LHCN-M2 (cell line): ENCODE measurements at regions not wholly inside any gene's neighbourhood (a gene's known extent, or its start where the extent isn't known, plus 50 kb on each side); places are given as distances from the start of the nearest gene placed in this dataset.
"Not testable (repeated sequence)": the region's sequence is repeated elsewhere in the genome, so short reads cannot be mapped to it uniquely, and the experiment has no call there.

ENCODE experiments used
- DNase-seq: peaks from one replicate; pipeline ENCODE4 v3.0.0-alpha.2; 2012; ENCODE audit warnings: low read depth

DNA sequence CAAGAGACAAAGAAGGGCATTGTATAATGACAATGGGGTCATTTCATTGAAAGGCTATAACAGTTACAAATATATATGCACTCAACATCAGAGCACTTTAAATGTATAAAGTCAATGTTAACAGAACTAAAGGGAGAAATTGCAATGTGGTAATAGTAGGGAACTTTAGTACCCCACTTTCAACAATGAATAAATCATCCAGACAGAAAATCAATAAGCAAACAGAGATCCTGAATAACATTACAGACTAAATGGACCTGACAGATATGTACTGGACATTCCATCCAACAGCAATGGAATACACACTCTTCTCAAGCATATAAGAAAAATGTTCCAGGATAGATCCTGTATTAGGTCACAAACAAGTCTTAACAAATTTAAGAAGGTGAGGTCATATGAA is 90.5 kb upstream of the ALKAL2 start:
- no peak for DNase-seq

DNA sequence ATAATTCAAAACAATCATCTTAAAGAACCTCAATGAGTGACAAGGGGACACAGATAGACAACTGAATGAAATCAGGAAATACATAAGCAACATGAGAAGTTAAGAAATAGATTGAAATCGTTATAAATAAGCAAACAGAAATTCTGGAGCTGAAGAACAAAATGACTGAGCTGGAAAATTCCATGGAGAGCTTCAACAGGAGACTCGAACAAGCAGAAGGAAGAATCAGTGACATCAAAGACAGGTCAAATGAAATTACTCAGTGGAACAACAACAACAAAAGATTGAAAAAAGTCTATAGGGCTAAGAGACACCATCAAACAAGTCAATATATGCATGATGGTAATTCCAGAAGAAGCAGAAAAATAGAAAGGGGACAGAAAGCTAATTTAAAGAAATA is 89.5 kb upstream of the ALKAL2 start:
- no peak for DNase-seq

DNA sequence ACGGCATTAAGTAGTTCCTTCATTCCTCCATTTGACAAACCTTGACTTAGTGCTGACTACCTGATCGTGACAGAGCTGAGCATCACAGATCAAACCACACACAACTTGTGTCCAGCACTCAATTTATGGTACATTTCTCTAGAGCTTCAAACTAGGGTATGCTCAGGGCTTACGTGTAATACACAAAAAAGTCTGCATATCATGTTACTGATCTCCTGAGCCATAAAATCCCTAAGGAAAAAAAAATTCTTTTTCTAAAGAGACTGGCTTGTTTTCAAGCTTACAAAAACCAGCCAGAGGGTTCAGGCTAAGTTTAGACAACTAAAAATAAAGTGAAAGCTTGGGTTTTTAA is 88.0 kb upstream of the ALKAL2 start:
- no peak for DNase-seq

DNA sequence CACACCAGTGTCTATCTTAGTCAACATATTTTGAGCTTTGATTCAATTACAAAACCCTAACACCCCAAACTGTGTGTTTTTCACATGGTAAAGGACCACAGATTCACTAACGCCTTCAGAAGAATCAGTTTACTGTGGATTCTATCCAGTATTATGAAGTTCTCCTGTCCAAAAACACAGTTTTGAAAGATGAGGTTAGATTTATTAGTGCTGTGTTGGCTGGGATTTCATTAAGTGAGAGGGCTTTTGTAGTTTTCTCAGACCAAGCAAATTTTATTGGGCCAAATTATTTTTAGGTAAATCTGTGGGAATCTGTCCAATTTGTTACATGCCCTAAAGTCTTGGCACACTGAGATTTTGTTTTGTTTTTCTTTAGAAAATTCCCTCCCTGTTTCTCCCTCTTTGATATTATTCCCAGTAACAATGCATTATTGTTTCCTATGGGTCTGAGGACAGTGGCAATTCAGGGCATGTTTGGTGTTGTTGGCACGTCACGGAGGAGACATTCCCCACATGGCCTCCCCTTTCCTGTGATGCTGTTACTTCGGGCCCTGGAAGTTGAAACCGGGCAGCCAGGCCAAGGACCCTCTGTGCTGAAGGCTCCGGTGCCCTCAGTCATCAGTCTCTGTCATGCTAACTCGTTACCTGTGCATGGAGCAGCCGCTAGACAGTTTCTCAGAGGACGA is 87.5 kb upstream of the ALKAL2 start:
- no peak for DNase-seq

DNA sequence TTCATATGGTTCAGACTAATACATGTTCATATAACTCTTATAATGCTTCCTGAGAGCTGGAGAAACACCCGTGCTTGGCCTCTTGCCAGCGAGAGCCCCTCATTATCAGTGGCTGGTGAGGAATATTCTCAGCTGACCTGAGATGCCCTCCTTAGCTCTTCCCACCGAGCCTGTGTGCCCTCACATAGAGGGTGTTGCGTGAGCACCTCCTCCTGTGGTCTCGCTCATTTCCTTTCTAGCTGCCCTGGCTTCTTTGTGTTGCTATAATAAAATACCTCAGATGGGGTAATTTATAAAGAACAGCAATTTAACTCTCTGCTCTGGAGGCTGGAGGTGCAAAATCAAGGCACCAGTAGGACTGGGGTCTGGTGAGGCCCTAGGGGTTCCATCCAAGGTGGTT is 80.5 kb upstream of the ALKAL2 start:
- DNase-seq: no peak

DNA sequence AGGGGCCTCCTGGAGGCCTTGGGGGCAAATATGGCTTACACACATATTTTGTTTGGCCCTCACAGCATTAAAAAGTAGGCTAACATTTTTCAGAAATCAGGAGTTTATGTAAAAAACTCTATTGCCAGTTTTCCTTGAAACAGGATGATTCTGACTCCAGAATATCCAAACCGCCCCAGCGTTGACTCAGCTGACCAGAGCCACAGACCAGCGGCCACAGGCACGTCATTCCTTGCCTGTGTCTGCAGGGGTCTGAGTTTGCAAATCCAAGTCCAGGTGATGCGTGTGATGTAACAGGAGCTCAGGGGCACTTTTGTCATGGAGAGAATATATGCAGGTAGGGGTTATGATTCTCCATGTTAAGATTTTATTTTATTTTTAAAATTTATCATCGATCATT is 79.4 kb upstream of the ALKAL2 start:
- no peak for DNase-seq

DNA sequence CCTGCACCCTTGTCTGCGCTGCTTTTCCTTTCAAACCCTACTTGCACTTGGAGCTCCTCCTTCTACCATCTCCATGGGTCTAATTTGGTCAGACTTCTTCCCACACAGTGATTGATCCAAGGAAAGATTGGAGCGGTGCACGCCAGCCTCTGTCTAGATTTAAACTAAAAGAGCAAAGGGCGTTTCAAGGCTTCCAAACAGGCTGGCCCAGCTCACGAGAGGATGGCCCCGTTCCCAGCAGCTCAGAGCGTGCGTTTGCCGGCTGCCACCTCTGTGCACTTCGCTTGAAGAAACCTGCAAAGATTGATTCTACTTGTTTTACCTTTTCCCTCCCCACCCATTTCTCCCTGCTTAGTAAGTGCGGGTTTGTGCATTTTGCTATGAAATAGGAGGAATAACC is 78.8 kb upstream of the ALKAL2 start:
- no peak for DNase-seq

DNA sequence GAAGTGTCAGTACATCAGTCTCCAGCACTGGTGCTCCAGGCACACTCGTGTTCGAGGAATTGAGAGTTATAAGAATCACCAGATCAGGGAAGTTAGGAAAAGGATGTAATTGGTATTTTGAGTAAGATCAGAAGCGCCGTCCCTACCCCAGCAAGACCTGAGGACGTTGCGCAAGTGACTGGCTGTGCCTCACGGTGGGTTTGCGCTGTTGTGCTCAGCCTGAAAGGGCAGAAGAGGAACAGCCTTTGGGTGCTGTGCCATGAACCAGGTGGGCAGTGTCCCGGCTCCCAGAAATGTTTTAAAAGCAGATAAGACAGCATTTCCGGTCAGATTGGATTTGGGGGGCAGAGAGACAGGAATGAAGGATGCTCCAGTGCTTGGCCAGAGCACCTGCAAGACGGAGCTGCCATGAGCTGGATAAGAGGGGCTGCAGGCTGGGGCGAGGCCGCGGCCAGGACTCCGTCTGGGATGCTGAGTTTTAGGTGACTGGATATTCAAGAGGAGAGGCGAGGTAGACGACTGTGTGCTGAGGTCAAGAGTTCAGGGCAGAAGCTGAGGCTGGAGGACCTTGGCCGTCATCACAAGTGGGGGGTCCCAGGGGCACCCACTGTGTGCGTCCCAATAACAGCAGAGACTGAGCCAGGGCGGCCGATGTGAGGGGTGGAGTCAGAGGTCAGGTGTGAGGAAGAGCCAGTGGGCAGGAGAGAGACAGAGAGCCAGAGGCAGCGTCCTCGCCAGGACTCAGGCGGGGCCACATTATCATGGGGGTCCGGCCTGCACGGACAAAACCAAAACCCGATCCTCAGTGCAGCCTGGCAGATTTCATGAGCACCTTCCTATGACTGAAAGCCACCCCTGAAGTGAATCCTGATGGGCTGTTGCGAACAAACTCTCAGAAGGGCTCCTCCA is 77.7 kb upstream of the ALKAL2 start:
- no peak for DNase-seq

DNA sequence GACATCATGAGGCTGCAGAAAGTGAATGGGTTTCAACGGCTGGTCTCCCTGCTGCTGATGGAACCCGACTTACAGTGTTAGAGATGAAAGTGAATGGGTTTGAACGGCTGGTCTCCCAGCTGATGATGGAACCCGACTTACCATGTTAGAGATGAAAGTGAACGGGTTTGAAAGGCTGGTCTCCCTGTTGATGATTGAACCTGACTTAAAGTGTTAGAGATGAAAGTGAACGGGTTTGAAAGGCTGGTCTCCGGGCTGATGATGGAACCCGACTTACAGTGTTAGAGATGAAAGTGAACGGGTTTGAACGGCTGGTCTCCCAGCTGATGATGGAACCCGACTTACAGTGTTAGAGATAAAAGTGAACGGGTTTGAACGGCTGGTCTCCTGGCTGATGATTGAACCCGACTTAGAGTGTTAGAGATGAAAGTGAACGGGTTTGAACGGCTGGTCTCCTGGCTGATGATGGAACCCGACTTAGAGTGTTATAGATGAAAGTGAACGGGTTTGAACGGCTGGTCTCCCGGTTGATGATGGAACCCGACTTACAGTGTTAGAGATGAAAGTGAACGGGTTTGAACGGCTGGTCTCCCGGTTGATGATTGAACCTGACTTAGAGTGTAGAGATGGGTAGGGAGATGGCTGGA is 76.1 kb upstream of the ALKAL2 start:
- DNase-seq: no peak

DNA sequence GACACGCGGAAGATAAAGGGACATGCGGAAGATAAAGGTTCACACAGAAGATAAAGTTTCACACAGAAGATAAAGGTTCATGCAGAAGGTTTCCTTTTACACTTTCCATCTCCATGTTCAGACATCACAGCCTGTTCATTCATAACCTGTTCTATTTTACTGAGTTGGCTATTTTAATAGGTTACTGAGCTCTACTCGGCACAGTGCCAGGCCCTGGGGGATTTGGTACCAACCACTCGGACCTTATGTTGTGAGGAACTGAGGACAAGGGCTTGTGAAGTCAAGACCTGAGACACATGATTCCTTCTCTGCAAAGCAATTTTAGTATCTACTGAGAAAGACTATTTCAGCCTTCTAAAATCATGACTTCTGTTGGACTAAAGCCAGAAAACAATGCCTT is 75.0 kb upstream of the ALKAL2 start:
- DNase-seq: no peak

DNA sequence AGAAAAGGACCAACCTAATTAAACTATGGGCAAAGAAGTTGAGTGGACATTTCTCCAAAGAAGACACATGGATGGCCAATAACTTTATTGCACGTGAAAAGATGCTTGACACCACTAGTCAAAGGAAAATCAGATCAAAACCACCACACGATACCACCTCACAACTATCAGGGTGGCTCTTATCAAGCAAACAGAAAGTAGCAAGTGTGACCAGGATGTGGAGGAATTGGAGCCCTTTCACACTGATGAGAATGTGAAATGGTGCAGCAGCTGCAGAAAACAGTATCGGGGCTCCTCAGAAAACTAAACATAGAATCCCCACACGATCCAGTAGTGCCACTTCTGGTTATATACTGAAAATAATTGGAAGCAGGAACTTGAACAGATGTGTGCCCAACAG is 72.2 kb upstream of the ALKAL2 start:
- DNase-seq: no peak

DNA sequence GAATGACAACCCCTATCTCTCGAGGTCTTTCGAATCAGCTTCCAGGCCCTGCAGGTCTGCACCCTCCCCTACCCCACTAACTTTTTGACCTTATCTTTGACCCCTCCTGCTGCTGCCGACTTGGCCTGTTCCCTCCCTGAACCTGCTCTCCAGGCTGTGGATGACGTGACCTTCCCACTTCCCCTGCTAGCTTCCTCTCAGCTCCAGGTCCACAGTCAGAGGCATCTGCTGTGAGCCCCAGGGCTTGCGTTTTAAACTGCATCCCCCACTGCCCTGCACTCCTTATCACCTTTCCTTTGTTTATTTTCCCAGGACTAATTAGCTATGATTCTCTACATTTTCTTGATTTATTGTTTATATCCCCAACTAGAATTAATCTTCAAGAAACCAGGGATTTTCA is 71.2 kb upstream of the ALKAL2 start:
- DNase-seq: no peak

DNA sequence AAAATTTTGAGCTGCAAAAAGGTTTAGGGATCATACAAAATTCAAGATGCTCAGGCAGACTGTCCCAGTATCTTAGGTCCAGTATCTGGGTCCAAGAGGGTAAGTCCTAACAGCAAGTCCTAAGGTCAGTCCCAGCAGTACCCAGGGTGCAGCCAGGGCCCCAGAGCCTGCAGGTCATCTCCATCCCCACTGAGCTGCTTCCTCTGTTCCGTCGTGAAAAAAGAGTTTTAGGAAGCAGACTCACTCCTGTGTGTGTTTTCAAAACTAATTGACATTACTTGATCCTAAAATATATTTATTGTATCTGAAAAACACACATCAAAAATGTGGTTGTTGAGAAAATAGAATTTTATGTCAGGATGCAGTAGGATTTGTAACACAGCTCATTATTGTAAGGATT is 69.9 kb upstream of the ALKAL2 start:
- DNase-seq: no peak

DNA sequence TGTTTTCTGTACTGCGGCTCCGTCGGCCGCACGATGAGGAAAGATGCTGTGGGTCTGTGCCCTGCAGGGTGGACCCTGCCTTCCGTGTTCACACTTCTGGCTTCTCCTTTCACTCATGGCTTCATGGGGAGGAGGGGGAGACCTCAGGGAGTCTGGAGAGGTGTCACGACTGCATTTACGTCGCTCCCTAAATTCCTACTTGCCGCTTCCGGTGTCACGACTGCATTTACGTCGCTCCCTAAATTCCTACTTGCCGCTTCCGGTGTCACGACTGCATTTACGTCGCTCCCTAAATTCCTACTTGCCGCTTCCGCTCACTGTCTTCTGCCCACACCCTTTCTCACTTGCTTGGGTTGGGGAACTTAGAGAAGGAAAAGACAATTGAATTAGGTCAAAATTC is 68.4 kb upstream of the ALKAL2 start:
- not testable (repeated sequence) for DNase-seq

DNA sequence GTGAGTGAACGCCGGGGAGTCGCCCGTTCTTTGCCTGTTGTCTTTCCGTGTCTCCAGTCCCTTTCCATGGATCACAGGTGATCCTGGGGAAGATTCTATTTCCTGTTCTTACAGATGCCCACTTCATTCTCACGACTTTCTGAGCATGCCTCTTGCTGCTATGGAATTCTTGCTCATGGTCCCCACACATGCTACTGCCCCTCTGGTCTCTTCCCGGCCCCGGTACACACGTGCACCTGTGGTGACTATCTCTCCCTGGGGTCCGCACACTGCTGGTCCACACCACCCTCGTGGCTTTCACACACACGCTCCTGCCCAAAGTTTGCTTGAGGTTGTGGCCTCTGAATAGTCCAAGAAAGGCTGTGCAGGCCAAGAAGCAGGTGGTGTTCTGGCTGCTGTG is 67.9 kb upstream of the ALKAL2 start:
- DNase-seq: no peak

DNA sequence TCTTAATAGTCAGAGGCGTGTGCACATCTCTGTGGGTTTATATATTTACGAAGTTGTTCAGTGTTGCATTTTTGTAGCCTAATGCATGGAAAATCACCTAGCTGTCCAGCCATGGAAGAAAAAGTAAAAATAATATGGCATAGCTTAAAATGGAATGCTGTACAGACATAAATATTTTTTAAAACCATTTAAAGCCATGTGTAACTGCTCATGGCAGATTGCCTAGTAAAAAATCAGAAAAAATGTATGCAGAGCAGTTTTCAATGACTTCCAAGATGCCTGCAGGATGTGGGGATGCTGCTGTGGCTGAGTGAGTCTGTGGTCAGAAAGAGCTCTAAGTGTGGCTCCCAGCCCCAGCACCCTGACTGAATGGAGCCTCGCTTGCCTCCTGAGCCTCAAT is 64.8 kb upstream of the ALKAL2 start:
- DNase-seq: no peak

DNA sequence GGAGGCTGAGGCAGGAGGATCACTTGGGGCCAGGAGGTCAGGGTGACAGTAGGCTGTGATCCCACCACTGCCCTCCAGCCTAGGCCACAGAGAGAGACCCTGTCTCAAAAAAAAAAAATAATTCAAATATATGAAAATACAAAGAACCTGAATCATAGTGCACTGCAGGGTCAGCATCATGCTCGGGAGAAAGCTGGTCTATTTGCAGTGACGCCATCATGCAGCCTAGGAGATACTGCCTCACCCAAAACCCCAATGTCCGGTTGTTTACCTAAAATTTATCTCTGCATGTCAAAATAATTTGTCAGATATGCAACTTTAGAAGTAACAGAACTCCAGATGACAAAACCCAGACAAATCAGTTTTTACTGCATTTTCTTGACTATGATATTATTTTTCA is 61.5 kb upstream of the ALKAL2 start:
- DNase-seq: peak; percentile 1

DNA sequence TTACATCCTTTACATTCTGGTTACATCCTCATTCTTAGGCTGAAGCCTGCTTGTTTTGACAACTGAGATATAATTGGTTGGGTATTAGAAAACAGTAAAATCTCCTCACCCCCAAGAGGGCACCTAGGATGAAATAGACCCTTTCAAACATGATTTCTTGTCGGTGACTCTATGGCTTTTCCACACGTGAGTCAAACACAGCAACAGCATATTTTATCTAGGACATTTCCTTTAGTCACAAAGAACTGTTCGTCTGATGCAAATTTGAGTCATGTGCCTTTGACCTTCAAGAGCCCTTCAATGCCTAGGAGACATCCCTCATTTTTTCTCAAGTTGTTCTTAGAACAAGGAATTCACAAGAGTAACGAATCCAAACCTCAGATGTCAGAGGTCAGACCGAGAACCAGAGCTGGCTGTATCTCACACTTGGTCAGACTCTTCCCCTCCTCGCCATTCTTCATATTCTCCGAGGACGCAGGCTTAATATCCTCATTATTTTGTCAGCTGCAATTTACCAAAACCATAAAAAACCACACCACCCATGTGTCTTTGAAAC is 60.5 kb upstream of the ALKAL2 start:
- DNase-seq: peak; percentile 71

DNA sequence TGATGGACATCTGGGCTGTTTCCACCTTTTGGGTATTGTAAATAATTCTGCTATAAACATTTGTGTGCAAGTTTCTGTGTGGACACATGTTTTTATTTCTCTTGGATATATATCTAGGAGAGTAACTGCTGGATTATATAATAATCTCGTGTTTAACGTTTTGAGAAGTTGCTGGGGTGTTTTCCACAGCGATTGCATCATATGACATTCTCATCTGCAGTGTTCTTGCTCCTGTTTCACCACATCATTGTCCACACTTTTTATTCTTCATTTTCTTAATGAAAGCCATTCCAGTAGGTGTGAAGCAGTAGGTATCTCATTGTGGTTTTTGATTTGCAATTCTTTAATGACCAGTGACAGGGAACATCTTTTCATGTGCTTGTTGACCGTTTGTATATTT is 56.9 kb upstream of the ALKAL2 start:
- DNase-seq: no peak

DNA sequence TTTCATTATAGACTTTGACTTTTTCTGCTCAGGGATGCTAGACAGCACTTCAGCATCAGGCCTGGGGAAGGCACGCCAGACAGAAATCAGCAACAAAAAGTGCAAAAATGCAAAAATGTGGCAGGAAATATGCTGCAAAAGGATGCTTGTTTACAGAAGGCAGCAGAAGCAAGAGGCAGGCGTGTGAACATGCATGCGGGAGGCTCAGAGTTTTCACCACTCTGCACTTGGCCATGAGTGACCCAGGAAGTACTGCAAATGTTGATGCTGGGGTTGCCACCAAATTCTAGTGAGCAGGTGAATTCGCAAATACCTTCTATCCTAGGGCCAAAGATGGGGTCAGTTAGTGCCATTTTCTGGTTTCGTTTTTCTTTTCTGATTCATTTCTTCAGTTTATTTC is 55.5 kb upstream of the ALKAL2 start:
- no peak for DNase-seq

DNA sequence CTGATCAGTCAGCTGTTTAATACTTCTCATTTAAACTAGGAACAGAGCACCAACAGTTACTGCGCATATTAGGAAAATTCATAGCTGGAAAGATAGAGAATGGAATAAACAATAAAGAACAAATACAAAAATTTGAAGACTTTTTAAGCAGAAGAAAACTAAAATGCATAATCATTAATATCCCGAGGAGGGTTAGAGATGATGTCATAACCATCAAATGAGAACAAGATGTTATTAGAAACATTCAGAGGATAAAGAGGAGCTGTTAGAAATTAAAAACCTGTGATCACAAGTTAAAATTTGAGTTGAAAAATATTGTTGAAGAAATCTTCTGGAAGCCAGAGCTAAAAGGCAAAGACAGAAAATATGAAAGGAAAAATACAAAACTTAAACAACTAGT is 54.0 kb upstream of the ALKAL2 start:
- no peak for DNase-seq

DNA sequence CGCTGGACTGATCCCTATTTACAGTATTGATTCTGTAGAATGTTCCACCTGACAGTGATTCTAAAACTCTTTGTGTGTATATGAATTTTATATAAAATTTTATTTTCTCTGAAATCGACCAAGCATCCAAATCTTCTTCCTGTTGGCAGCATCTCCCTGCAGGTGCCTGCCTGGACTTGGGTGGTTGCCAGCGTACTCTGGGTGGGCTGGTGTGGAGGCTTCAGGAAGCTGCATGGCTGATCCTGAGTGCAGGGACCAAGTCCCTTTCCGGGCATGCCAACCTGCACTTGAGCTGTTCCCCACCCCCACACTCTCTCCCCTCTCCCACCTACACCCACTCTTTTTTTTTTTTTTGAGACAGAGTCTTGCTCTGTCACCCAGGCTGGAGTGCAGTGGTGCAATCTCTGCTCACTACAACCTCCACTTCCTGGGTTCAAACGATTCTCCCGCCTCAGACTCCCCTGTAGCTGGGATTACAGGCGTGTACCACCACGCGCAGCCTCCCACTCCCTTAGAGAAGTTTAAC is 53.2 kb upstream of the ALKAL2 start:
- DNase-seq: no peak
